GM19099 (cell line): ENCODE measurements at regions not wholly inside any gene's neighbourhood (a gene's known extent, or its start where the extent isn't known, plus 50 kb on each side); places are given as distances from the start of the nearest gene placed in this dataset.

Experiments
- POLR2A ChIP-seq: IDR thresholded peaks from 3 replicates; pipeline ENCODE4 v1.6.1; 2011; ENCODE audit warnings: low read depth; ENCODE audit not compliant: insufficient read length; ENCODE audit errors: extremely low read depth

- no peak for TF ChIP-seq POLR2A
Observed at GRCh38 chr11:127726367-127726766, 725.8 kb upstream of the KIRREL3 start.

DNA sequence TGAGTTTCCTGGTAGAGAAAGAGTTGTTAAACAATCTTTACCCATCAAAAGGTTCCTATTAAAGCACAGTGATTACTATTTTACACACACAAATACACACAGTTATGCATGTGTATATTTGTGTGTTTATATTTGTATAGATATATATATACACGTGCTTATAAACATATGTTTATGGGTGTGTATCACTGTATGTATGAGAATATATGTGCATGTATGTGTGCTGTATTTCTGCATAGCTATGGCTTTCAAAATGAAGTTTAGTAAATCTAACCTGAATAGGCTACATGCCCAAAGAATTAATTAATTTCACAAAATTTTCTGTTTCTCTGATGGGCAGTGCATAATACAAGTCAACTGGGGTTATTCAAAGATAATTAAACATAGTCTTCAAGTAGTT is 723.1 kb upstream of the KIRREL3 start:
- TF ChIP-seq POLR2A: no peak

DNA sequence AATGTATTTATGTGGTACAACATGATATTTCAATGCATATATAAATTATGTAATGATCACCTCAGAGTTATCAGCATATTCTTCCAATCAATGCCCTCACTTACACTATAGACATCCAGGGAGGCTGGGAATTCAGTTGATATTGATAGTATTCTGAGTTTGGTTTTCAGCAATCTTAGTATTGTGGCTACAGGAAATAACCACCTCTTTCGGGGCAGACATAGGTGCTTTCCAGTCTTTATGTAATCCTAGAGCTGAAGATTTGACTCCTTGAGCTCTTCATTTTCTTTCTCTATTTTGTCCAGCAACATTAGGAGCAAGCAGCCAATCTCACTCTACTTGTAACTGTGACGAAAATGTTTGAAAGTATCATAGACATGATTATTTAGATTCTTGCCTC is 712.7 kb upstream of the KIRREL3 start:
- TF ChIP-seq POLR2A: no peak

- no peak for TF ChIP-seq POLR2A
Observed at GRCh38 chr11:127711748-127712147, 711.2 kb upstream of the KIRREL3 start.

- no peak for TF ChIP-seq POLR2A
Observed at GRCh38 chr11:127710831-127711230, 710.3 kb upstream of the KIRREL3 start.

DNA sequence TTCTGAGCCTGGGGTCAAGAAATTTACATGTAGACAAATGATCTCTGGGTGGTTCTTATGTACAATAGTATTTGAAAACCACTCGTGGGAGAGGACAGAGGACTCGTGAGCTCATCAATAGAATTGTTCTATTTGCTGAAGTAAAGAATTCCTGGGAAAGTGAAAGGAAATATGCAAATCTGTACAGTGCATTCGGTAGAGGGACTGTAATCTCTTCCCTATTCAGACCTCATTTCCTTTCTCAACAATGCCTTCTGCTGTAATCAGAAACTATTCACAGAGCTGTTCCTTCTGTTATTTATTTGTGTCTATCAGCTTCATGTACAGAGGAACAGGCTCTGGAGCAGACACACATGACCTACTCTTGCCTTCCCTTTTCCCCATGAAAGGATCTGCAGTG is 709.4 kb upstream of the KIRREL3 start:
- no peak for TF ChIP-seq POLR2A

DNA sequence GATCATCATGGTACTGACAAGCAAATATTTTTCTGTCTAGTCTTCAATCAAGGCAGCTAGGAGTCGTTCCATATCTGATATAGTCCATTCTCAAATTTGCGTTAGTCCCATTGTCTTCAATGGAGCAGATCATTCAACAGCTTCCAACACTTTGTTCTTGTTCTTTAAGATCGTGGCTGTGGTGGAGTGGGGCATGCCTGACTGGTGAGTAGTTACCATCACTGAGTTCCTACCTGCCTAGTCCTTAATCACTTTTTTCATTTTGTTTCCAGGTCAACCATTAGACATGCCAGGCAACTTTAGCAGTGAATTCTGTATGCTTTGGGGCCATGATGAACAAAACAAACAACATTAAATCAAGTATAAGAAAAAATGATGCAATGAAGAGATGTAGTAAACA is 693.1 kb upstream of the KIRREL3 start:
- no peak for TF ChIP-seq POLR2A

GRCh38 chr11:127683321-127683720 is 682.8 kb upstream of the KIRREL3 start:
- TF ChIP-seq POLR2A: no peak

GRCh38 chr11:127679816-127680545 is 679.4 kb upstream of the KIRREL3 start:
- no peak for TF ChIP-seq POLR2A

- TF ChIP-seq POLR2A: no peak
Observed at GRCh38 chr11:127678631-127679030, 678.1 kb upstream of the KIRREL3 start.

DNA sequence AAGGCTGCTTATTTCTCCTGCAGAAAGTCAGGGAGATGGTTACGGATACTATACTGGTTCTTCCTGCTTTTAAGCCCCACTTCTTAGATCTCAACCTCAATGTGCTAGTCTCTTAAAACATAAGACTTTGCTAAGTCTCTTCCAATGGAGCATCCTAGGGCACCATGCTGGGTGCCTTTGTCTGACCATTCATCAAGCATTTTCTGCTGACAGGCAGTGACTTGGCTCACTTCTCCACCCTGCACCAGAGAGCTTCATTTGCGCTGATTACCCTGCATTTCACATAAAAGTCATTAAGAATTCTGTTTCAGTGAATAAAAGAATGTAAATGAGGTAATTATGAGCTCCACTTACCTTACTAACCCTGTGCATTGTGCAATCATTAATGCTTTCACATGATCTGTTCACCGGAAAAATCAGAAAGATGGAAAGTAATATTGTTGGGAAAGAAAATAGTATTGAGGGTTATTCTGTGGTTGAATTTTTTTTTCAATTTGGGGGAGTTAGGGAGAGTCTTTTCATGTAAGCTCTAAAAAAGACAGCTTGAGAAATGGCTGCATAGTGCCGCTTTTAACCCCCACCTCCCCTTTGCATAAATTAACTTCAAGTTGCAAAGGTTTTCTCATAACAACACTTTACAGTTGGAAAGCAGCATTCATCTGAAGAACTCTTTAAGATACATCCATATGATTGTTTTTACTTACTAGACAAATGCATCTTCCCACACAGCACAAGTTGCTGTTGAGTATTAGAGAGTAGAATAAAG is 677.3 kb upstream of the KIRREL3 start:
- no peak for TF ChIP-seq POLR2A

GRCh38 chr11:127675581-127675980 is 675.0 kb upstream of the KIRREL3 start:
- no peak for TF ChIP-seq POLR2A

- TF ChIP-seq POLR2A: no peak
Observed at GRCh38 chr11:127674754-127675153, 674.2 kb upstream of the KIRREL3 start.

DNA sequence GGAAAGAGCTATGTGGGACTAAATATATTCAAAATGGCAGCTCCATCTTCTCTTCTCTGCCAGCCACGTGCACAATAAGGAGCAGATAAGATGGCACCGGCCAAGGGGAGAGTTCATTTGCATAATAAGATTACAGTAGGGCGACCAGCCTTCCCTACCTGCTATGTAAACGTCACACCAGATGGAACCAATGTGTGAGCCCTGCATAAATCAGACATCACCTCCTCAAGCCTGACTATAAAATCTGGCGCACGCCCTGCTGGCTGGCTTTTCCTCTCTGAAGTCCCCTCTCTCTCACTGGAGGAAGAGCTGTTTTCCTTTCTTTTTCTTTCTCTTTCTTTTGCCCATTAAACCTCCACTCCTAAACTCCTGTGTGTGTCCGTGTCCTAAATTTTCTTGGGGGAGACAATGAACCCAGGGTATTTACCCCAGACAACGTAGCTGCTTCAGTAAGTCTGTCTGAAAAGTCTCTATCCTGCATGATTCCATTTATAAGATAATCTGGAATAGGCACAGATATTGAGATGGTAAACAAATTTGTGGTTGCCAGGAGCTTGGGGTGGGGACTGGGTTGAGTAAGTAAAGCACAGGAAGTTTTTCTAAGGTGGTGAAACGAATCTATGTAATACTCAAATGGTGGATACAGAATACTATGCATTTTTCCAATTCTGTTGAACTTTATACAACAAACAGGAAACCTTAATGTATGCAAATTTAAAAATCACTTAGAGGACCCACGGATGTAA is 670.0 kb upstream of the KIRREL3 start:
- TF ChIP-seq POLR2A: no peak

GRCh38 chr11:127656116-127656836 is 655.7 kb upstream of the KIRREL3 start:
- no peak for TF ChIP-seq POLR2A
